Lower leg skin (tissue), 4 donors: ENCODE measurements at regions not wholly inside any gene's neighbourhood (a gene's known extent, or its start where the extent isn't known, plus 50 kb on each side); places are given as distances from the start of the nearest gene placed in this dataset.

ENCODE experiments used
- DNase-seq, 2 donors: peaks; one replicate each; pipeline ENCODE4 v3.0.0-alpha.2; 2019; ENCODE audit warnings: low spot score in 2 of 2
- H3K4me3 ChIP-seq: fragments of 200-600 bp; sonication (generic); 2 replicates; pipeline ENCODE4 v1.5.1; 2017; ENCODE audit warnings: mild to moderate bottlenecking, low read depth; ENCODE audit not compliant: poor library complexity, severe bottlenecking
- POLR2A ChIP-seq, 2 donors: fragments of 450-650 bp; IDR thresholded peaks; one replicate each; pipeline ENCODE4 v1.6.1; 2016 to 2017; ENCODE audit warnings: antibody characterized with exemption in 2 of 2, mild to moderate bottlenecking in 1 of 2, moderate library complexity in 1 of 2
- WGBS, 2 donors: methylation state at CpG; one replicate each; pipeline ENCODE4 v1.1.5; 2018; 5-methylcytosine and 5-hydroxymethylcytosine counted together
- intact Hi-C: fragments of 100-400 bp; cut with DNase I; formaldehyde crosslinking; loops from one replicate; pipeline ENCODE4 v1.15.0; 2023; ENCODE audit warnings: low total_unique reads
- TF ChIP-seq, protein P1 (sequence below), 3 donors: fragments of 450-650 bp; IDR thresholded peaks; one replicate each; pipeline ENCODE4 v1.5.1; 2016; ENCODE audit warnings: antibody characterized with exemption in 3 of 3, mild to moderate bottlenecking in 3 of 3, moderate library complexity in 2 of 3

DNA sequence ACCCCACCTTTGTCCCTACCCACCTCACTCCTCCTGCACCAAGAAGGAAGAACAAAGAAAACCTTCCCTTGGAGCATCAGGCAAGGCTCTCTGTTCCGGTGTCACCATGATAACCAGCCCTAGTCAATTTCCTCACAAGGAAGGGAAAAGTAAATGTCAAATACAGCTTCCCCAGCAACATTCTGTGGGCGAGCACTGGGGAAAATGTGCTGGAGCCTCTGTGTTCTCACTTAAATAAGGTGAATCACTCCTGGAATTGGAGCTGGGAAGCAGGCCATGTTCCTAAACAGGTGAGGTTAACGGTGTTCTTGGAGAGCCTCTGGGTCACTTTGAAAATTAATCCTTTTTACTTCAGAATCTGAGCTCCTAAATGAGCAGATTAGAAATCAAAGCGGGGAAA lies 427.9 kb upstream of the ERCC4 start:
- WGBS, 2 donors: 59 to 84% methylated on average over 4 of the region's 4 CpGs
- intact Hi-C loops: no loop called here
- TF ChIP-seq POLR2A (IDR thresholded peaks at IDR 0.05): no peak
- TF ChIP-seq, protein P1, sequence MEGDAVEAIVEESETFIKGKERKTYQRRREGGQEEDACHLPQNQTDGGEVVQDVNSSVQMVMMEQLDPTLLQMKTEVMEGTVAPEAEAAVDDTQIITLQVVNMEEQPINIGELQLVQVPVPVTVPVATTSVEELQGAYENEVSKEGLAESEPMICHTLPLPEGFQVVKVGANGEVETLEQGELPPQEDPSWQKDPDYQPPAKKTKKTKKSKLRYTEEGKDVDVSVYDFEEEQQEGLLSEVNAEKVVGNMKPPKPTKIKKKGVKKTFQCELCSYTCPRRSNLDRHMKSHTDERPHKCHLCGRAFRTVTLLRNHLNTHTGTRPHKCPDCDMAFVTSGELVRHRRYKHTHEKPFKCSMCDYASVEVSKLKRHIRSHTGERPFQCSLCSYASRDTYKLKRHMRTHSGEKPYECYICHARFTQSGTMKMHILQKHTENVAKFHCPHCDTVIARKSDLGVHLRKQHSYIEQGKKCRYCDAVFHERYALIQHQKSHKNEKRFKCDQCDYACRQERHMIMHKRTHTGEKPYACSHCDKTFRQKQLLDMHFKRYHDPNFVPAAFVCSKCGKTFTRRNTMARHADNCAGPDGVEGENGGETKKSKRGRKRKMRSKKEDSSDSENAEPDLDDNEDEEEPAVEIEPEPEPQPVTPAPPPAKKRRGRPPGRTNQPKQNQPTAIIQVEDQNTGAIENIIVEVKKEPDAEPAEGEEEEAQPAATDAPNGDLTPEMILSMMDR (IDR thresholded peaks at IDR 0.05): no peak

DNA sequence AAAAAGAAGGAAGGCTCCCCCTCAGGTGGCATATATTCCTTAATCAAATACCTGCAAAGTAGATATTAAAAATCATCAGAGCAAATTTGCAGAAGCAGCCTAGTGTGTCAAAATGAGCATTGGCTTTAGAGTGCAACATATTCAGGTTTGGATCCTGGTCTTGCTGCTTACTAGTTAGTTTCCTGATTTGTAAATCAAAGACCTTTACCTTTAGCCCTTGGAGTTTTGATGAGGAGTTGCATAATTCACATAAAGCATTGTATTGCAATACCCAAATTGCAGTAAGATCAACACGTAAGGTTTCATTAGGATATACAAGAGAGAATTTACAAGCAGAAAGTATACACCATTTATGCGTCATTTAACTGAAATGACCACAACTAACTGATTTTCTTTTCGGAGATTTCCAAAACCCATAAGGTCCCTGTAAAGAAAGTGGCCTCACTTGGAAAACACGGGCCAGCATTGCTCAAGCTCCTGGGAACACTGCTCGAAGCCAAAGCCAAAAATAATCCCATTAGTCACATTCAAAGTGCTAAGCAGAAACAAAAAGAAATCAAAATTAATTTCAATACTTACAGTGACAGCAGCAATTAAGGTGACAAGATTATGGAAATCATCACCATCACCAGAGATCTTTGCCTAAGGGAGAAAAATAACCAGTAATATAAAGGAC lies 415.9 kb upstream of the ERCC4 start:
- TF ChIP-seq, protein P1 (IDR thresholded peaks at IDR 0.05): no peak
- no peak for TF ChIP-seq POLR2A (IDR thresholded peaks at IDR 0.05)
- WGBS, 2 donors: 44 to 57% methylated on average over 5 of the region's 5 CpGs
- intact Hi-C loops: no loop called here
- no peak for DNase-seq
- H3K4me3 ChIP-seq: no peak overlapping the region

More for the DNA sequence above, 427.9 kb upstream of the ERCC4 start:
- no peak overlapping the region for H3K4me3 ChIP-seq
- DNase-seq: no peak

DNA sequence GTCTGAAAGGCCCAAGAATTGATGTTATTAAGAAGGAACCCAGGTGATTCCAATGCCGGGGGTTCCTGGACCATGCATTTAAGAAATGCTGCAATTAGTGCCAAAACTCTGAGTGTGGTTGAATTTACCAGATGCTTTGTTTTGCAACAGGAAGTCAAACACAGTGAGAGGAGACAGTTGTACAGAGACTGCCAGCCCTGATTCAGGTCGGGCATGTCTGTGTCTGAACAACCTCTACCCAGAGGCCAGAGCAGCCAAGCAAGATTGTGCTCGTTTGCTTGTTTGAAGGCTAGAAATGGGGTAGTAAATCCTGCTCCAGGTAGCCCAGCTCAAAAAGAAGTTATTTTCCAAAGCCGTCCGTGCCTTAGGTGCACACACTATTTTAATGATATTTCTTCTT lies 412.4 kb upstream of the ERCC4 start:
- no peak for TF ChIP-seq POLR2A (IDR thresholded peaks at IDR 0.05)
- TF ChIP-seq, protein P1 (IDR thresholded peaks at IDR 0.05): no peak
- WGBS, 2 donors: 32 to 41% methylated on average over 5 of the region's 5 CpGs
- H3K4me3 ChIP-seq: no peak overlapping the region
- intact Hi-C loops: no loop called here
- DNase-seq: no peak

DNA sequence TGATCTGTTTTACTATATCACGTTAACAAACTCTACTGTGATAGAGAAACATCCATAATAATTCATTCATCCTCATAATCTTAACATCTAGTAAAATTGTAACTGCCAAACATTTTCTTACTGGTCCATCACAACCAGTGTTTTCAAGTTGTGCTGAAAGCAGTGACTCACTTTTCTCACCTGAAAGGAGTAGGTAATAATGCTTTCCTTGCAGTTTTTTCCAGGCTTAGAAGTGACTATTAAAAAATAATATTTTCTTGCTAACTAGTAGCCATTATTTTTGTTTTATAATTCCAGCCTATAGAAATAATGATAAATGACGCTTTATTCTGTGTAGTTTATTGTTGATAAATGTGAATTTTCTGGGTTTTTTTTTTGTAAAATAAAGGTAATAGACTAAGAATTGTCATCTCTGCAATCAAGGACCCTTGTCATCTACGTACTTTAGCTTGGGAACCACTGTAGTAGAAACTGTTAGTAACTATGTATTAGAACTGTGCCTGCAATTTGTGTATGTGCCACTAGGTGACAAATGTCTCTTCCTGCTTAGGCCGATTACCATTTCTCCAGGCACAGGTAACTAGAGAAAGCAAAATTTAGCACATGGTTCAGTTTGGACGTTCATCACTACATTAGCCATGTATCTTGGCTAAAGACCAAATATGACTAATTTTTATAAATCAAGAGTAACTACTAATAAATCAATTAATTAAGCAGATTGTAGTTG lies 409.4 kb upstream of the ERCC4 start:
- WGBS, 2 donors: 74 to 78% methylated on average over 5 of the region's 5 CpGs
- H3K4me3 ChIP-seq: no peak overlapping the region
- no peak for DNase-seq
- TF ChIP-seq, protein P1 (IDR thresholded peaks at IDR 0.05): no peak
- no peak for TF ChIP-seq POLR2A (IDR thresholded peaks at IDR 0.05)
- intact Hi-C loops: no loop called here

DNA sequence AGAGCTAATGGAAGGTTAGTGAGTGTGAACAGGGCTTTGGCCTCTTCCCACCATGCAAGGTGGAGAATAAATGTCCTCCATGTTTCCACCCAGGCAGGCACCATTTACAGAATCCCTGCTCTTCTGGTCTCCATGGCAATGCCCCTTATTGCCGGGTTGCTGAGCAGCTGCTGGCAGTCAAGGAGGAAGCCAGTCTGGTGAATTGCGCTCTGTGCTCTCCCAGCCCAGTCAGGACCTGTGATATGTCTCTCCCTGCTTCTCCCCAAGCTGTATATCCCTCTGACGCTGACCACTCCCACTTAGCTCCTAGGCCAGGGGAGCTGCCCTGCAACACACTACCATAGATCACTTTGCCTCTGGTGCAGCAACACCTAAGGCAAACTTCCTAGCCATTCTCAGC lies 402.1 kb upstream of the ERCC4 start:
- whole genome bisulfite sequencing, 2 donors: 42 to 49% methylated on average over 3 of the region's 3 CpGs
- no peak overlapping the region for H3K4me3 ChIP-seq
- DNase-seq: no peak
- TF ChIP-seq, protein P1 (IDR thresholded peaks at IDR 0.05): no peak
- no peak for TF ChIP-seq POLR2A (IDR thresholded peaks at IDR 0.05)
- intact Hi-C loops: no loop called here
